ENCODE measurements at regions not wholly inside any gene's neighbourhood (a gene's known extent, or its start where the extent isn't known, plus 50 kb on each side); places are given as distances from the start of the nearest gene placed in this dataset.
"Not testable (repeated sequence)": the region's sequence is repeated elsewhere in the genome, so short reads cannot be mapped to it uniquely, and the experiment has no call there.

DNA sequence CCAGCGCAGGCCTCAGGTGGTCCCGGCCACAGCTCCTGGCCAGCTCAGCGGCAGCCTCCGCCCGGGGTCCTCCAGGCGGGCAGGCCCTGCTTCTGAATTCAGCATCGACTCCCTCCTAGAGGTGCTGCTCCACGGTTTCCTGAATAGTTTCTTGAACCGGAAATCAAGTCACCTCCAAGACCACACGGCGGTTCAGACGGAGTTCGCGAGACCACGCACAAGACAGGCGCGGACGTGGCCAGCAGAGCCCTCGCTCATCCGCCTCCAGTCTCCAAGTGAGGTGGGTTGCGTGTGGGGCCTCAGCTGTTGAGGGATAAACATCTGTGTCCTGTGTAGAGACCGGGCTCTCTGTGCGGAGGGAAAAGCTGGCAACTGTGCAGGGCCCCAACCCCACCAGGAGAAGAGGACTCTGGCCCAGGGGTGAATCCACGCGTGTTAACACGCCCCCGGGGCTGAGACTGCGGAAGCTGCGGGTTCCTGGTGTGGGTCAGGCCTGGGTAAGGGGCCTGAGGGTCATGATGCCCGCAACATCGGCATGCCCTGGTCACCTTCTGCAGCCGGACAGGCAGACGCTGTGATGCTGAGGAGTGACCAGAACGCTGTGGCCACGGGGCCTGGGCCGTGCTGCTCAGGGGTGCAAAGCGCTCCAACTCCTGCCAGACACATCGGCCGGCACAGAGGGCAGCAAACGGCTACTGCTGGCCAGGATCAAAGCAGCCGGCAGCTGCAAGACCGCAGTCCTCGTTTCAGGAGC is 55.0 kb upstream of the METRNL start:
- no peak overlapping the region for H3K23ac ChIP-seq (ENCODE audit: low read depth, low read length, poor library complexity)
- no peak overlapping the region for H2AK5ac ChIP-seq (ENCODE audit: low read depth, low read length)
- peaks cover 0 to 3% of the 10 kb centered on the region in 2 donors for H3K9me3 ChIP-seq (replicated peaks in 1 of 2; ENCODE audit: control insufficient read depth in 2 of 2, insufficient read depth in 1 of 2, low read depth in 1 of 2, low read length in 2 of 2)
- peak overlapping the region; percentile 48 for H3K18ac ChIP-seq (ENCODE audit: low read length)
- no peak overlapping the region for H3K4me3 ChIP-seq (ENCODE audit: low read length in 2 of 2)
- peak overlapping the region; percentile 82 for H4K8ac ChIP-seq (ENCODE audit: low read depth, low read length)
- H3K4me1 ChIP-seq (ENCODE audit: control insufficient read depth in 2 of 2, insufficient read depth in 1 of 2, low read depth in 1 of 2, low read length in 2 of 2) = peaks cover 2 to 3% of the 10 kb centered on the region in 2 donors
- no peaks in the 10 kb centered on the region for H3K27me3 ChIP-seq (ENCODE audit: control insufficient read depth in 3 of 3, insufficient read depth in 3 of 3, low read depth in 1 of 3, low read length in 3 of 3)
- H2BK15ac ChIP-seq (ENCODE audit: low read length) = no peak overlapping the region
- H2BK120ac ChIP-seq (ENCODE audit: low read depth, low read length) = no peak overlapping the region
- peaks cover 1% of the 10 kb centered on the region for H3K79me1 ChIP-seq (ENCODE audit: low read depth, low read length)
- peak overlapping the region; percentile 19 for H2BK5ac ChIP-seq (ENCODE audit: low read length)
- peaks cover 2 to 22% of the 10 kb centered on the region in 2 donors for H3K36me3 ChIP-seq (replicated peaks in 1 of 2; ENCODE audit: control insufficient read depth in 2 of 2, insufficient read depth in 2 of 2, low read length in 2 of 2)
- peak overlapping the region; percentile 89 for H3K4ac ChIP-seq (ENCODE audit: low read length)
- peak overlapping the region; percentile 30 for H2BK12ac ChIP-seq (ENCODE audit: low read length)
- no peak for DNase-seq (ENCODE audit: low spot score)
- H3K27ac ChIP-seq (replicated peaks; ENCODE audit: low read length) = no peak overlapping the region
- no peak overlapping the region for H2AFZ ChIP-seq (ENCODE audit: low read length)
- no CpG with 5 or more reads among the region's 43 CpGs for WGBS, 2 donors (ENCODE audit: extremely low coverage in 2 of 2, insufficient read length in 2 of 2, insufficient replicate concordance in 1 of 2)
- H3K4me2 ChIP-seq (ENCODE audit: insufficient read depth, low read length, poor library complexity, severe bottlenecking) = no peak overlapping the region
- H3K9ac ChIP-seq (ENCODE audit: low read depth, low read length, poor library complexity) = no peak overlapping the region
- H3K14ac ChIP-seq (ENCODE audit: low read length) = no peak overlapping the region
- H4K91ac ChIP-seq (ENCODE audit: low read depth, low read length, poor library complexity) = no peak overlapping the region

DNA sequence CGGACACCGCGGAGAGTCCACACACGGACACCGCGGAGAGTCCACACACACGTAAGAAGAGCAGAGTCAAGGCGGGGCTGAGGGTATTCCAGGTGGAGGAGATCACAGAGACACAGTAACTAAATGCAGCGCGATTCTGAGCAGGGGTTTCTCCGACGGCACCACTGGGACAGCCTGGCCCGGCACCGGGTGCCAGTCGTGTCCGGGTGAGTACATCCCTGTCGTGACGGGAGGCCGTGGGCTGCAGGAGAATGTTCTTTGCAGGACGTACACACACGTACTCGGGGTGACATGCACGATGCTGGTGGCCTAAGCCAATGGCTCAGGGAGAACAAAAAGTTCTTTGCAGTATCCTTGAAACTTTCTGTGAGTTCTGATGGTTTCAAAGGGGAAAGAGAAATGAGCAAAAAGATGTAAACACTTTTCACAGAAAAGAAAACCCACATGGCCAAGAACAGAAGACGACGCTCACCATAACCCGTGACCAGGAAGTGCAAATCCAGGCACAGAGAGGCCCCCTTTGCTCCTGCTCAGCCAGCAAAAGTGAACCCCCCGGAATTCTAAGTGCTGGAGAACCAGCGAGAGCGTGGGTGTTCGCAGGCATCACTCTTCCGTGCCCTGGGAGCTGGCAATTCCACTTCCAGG is 53.7 kb upstream of the METRNL start:
- Histone ChIP-seq H3K79me1 (ENCODE audit: low read depth, low read length) (peaks cover 1% of the 10 kb centered on the region), H2BK5ac (ENCODE audit: low read length) (no peak overlapping the region), H3K14ac (ENCODE audit: low read length) (no peak overlapping the region), H4K8ac (ENCODE audit: low read depth, low read length) (no peak overlapping the region), H3K23ac (ENCODE audit: low read depth, low read length, poor library complexity) (no peak overlapping the region), H2BK120ac (ENCODE audit: low read depth, low read length) (no peak overlapping the region), H3K4me2 (ENCODE audit: insufficient read depth, low read length, poor library complexity, severe bottlenecking) (no peak overlapping the region), H3K4ac (ENCODE audit: low read length) (peak overlapping the region; percentile 66), H4K91ac (ENCODE audit: low read depth, low read length, poor library complexity) (no peak overlapping the region), H3K27me3 (ENCODE audit: control insufficient read depth in 3 of 3, insufficient read depth in 3 of 3, low read depth in 1 of 3, low read length in 3 of 3) (no peaks in the 10 kb centered on the region), H2BK12ac (ENCODE audit: low read length) (no peak overlapping the region), H3K9me3 (replicated peaks in 1 of 2; ENCODE audit: control insufficient read depth in 2 of 2, insufficient read depth in 1 of 2, low read depth in 1 of 2, low read length in 2 of 2) (peaks cover 0 to 5% of the 10 kb centered on the region in 2 donors), H2AK5ac (ENCODE audit: low read depth, low read length) (no peak overlapping the region), H3K4me3 (ENCODE audit: low read length in 2 of 2) (no peak overlapping the region), H3K18ac (ENCODE audit: low read length) (no peak overlapping the region), H3K4me1 (ENCODE audit: control insufficient read depth in 2 of 2, insufficient read depth in 1 of 2, low read depth in 1 of 2, low read length in 2 of 2) (peaks cover 2 to 3% of the 10 kb centered on the region in 2 donors), H3K27ac (replicated peaks; ENCODE audit: low read length) (no peak overlapping the region), H3K9ac (ENCODE audit: low read depth, low read length, poor library complexity) (no peak overlapping the region), H2BK15ac (ENCODE audit: low read length) (no peak overlapping the region), H2AFZ (ENCODE audit: low read length) (no peak overlapping the region), H3K36me3 (replicated peaks in 1 of 2; ENCODE audit: control insufficient read depth in 2 of 2, insufficient read depth in 2 of 2, low read length in 2 of 2) (peaks cover 2 to 32% of the 10 kb centered on the region in 2 donors)
- WGBS, 2 donors (ENCODE audit: extremely low coverage in 2 of 2, insufficient read length in 2 of 2, insufficient replicate concordance in 1 of 2) = no CpG with 5 or more reads among the region's 31 CpGs
- no peak for DNase-seq (ENCODE audit: low spot score)

DNA sequence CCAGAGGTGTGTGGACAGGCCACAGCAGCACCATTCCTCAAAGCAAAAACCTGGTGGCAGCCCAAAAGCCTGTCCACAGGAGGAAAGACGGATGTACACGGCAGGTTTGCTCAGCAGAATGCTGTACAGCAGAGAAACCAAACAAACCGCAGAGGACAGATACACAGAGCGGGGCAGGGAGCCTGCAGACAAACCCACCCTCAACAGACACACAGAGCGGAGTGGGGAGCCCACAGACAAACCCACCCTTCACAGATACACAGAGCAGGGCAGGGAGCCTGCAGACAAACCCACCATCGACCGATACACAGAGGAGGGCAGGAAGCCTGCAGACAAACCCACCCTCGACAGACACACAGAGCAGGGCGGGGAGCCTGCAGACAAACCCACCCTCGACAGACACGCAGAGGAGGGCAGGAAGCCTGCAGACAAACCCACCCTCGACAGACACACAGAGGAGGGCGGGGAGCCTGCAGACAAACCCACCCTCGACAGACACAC is 53.0 kb upstream of the METRNL start:
- DNase-seq (ENCODE audit: low spot score) = no peak
- no peak overlapping the region for H2AK5ac ChIP-seq (ENCODE audit: low read depth, low read length)
- no peak overlapping the region for H3K14ac ChIP-seq (ENCODE audit: low read length)
- no peak overlapping the region for H2AFZ ChIP-seq (ENCODE audit: low read length)
- H2BK5ac ChIP-seq (ENCODE audit: low read length) = no peak overlapping the region
- H4K8ac ChIP-seq (ENCODE audit: low read depth, low read length) = no peak overlapping the region
- no peaks in the 10 kb centered on the region for H3K27me3 ChIP-seq (ENCODE audit: control insufficient read depth in 3 of 3, insufficient read depth in 3 of 3, low read depth in 1 of 3, low read length in 3 of 3)
- H3K4me1 ChIP-seq (ENCODE audit: control insufficient read depth in 2 of 2, insufficient read depth in 1 of 2, low read depth in 1 of 2, low read length in 2 of 2) = peaks cover 2 to 3% of the 10 kb centered on the region in 2 donors
- no peak overlapping the region for H2BK120ac ChIP-seq (ENCODE audit: low read depth, low read length)
- no peak overlapping the region for H3K4ac ChIP-seq (ENCODE audit: low read length)
- H3K18ac ChIP-seq (ENCODE audit: low read length) = peak overlapping the region; percentile 83
- peaks cover 2 to 34% of the 10 kb centered on the region in 2 donors for H3K36me3 ChIP-seq (replicated peaks in 1 of 2; ENCODE audit: control insufficient read depth in 2 of 2, insufficient read depth in 2 of 2, low read length in 2 of 2)
- WGBS, 2 donors (ENCODE audit: extremely low coverage in 2 of 2, insufficient read length in 2 of 2, insufficient replicate concordance in 1 of 2) = no CpG with 5 or more reads among the region's 14 CpGs
- H3K9ac ChIP-seq (ENCODE audit: low read depth, low read length, poor library complexity) = no peak overlapping the region
- no peak overlapping the region for H3K27ac ChIP-seq (replicated peaks; ENCODE audit: low read length)
- H3K23ac ChIP-seq (ENCODE audit: low read depth, low read length, poor library complexity) = no peak overlapping the region
- no peak overlapping the region for H2BK12ac ChIP-seq (ENCODE audit: low read length)
- H3K4me3 ChIP-seq (ENCODE audit: low read length in 2 of 2) = no peak overlapping the region
- H2BK15ac ChIP-seq (ENCODE audit: low read length) = no peak overlapping the region
- no peak overlapping the region for H4K91ac ChIP-seq (ENCODE audit: low read depth, low read length, poor library complexity)
- peaks cover 0 to 5% of the 10 kb centered on the region in 2 donors for H3K9me3 ChIP-seq (replicated peaks in 1 of 2; ENCODE audit: control insufficient read depth in 2 of 2, insufficient read depth in 1 of 2, low read depth in 1 of 2, low read length in 2 of 2)
- peaks cover 1% of the 10 kb centered on the region for H3K79me1 ChIP-seq (ENCODE audit: low read depth, low read length)
- no peak overlapping the region for H3K4me2 ChIP-seq (ENCODE audit: insufficient read depth, low read length, poor library complexity, severe bottlenecking)

DNA sequence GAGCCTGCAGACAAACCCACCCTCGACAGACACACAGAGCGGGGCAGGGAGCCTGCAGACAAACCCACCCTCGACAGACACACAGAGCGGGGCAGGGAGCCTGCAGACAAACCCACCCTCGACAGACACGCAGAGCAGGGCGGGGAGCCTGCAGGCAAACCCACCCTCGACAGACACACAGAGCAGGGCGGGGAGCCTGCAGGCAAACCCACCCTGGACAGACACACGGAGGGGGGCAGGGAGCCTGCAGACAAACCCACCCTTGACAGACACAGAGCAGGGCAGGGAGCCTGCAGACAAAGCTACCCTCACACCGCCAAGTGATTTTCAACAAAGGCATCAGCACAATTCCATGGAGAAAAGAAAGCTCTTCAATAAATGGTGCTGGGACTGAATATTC is 52.5 kb upstream of the METRNL start:
- not testable (repeated sequence) for H3K4me1 ChIP-seq (ENCODE audit: control insufficient read depth in 2 of 2, insufficient read depth in 1 of 2, low read depth in 1 of 2, low read length in 2 of 2); H2BK5ac ChIP-seq (ENCODE audit: low read length); H3K79me1 ChIP-seq (ENCODE audit: low read depth, low read length); H3K4ac ChIP-seq (ENCODE audit: low read length); H2BK15ac ChIP-seq (ENCODE audit: low read length); H3K4me2 ChIP-seq (ENCODE audit: insufficient read depth, low read length, poor library complexity, severe bottlenecking); H4K8ac ChIP-seq (ENCODE audit: low read depth, low read length); H3K27ac ChIP-seq (replicated peaks; ENCODE audit: low read length); H2BK12ac ChIP-seq (ENCODE audit: low read length); H3K9me3 ChIP-seq (replicated peaks in 1 of 2; ENCODE audit: control insufficient read depth in 2 of 2, insufficient read depth in 1 of 2, low read depth in 1 of 2, low read length in 2 of 2); H3K23ac ChIP-seq (ENCODE audit: low read depth, low read length, poor library complexity); H2AK5ac ChIP-seq (ENCODE audit: low read depth, low read length); H2BK120ac ChIP-seq (ENCODE audit: low read depth, low read length); H3K27me3 ChIP-seq (ENCODE audit: control insufficient read depth in 3 of 3, insufficient read depth in 3 of 3, low read depth in 1 of 3, low read length in 3 of 3); DNase-seq (ENCODE audit: low spot score); H4K91ac ChIP-seq (ENCODE audit: low read depth, low read length, poor library complexity); H3K4me3 ChIP-seq (ENCODE audit: low read length in 2 of 2)
- Histone ChIP-seq H3K18ac (ENCODE audit: low read length) (peak overlapping the region; percentile 83), H3K9ac (ENCODE audit: low read depth, low read length, poor library complexity) (peak overlapping the region; percentile 70), H3K36me3 (replicated peaks in 1 of 2; ENCODE audit: control insufficient read depth in 2 of 2, insufficient read depth in 2 of 2, low read length in 2 of 2) (peaks cover 2 to 39% of the 10 kb centered on the region in 2 donors), H2AFZ (ENCODE audit: low read length) (peak overlapping the region; percentile 31), H3K14ac (ENCODE audit: low read length) (peak overlapping the region; percentile 82)
- WGBS, 2 donors (ENCODE audit: extremely low coverage in 2 of 2, insufficient read length in 2 of 2, insufficient replicate concordance in 1 of 2) = no CpG with 5 or more reads among the region's 11 CpGs
